ENCODE measurements at regions not wholly inside any gene's neighbourhood (a gene's known extent, or its start where the extent isn't known, plus 50 kb on each side); places are given as distances from the start of the nearest gene placed in this dataset.

GRCh38 chr16:5607169-5607568, 509.6 kb upstream of the EEF2KMT start:
- no peak for DNase-seq

- no peak for DNase-seq
These were observed 507.8 kb upstream of the EEF2KMT start for GRCh38 chr16:5605404-5605803.

GRCh38 chr16:5604770-5605169, 507.2 kb upstream of the EEF2KMT start:
- peak; percentile 4 for DNase-seq

- DNase-seq, result no peak
These were observed 506.2 kb upstream of the EEF2KMT start for GRCh38 chr16:5603836-5604235.

- no peak for DNase-seq
These were observed 504.4 kb upstream of the EEF2KMT start for GRCh38 chr16:5601957-5602356.

GRCh38 chr16:5598793-5599192, 501.2 kb upstream of the EEF2KMT start:
- DNase-seq, result no peak

GRCh38 chr16:5595849-5596248, 498.3 kb upstream of the EEF2KMT start:
- no peak for DNase-seq

- DNase-seq, result no peak
These were observed 492.8 kb upstream of the EEF2KMT start for GRCh38 chr16:5590416-5590815.

GRCh38 chr16:5589812-5590373, 492.3 kb upstream of the EEF2KMT start:
- no peak for DNase-seq

- DNase-seq, result no peak
These were observed 486.5 kb upstream of the EEF2KMT start for GRCh38 chr16:5584109-5584508.

GRCh38 chr16:5582529-5582928, 484.9 kb upstream of the EEF2KMT start:
- DNase-seq, result no peak

GRCh38 chr16:5581908-5582307, 484.3 kb upstream of the EEF2KMT start:
- no peak for DNase-seq

- DNase-seq, result no peak
These were observed 483.8 kb upstream of the EEF2KMT start for GRCh38 chr16:5581428-5581827.

- DNase-seq, result no peak
These were observed 483.2 kb upstream of the EEF2KMT start for GRCh38 chr16:5580772-5581171.

GRCh38 chr16:5580296-5580695, 482.7 kb upstream of the EEF2KMT start:
- no peak for DNase-seq

GRCh38 chr16:5578980-5579379, 481.4 kb upstream of the EEF2KMT start:
- DNase-seq, result no peak

- no peak for DNase-seq
These were observed 479.9 kb upstream of the EEF2KMT start for GRCh38 chr16:5577463-5577862.

- DNase-seq, result no peak
These were observed 478.2 kb upstream of the EEF2KMT start for GRCh38 chr16:5575646-5576245.

- DNase-seq, result no peak
These were observed 477.5 kb upstream of the EEF2KMT start for GRCh38 chr16:5575121-5575520.

- no peak for DNase-seq
These were observed 474.5 kb upstream of the EEF2KMT start for GRCh38 chr16:5572056-5572455.

- DNase-seq, result no peak
These were observed 473.9 kb upstream of the EEF2KMT start for GRCh38 chr16:5571446-5571845.

GRCh38 chr16:5561800-5562199, 464.2 kb upstream of the EEF2KMT start:
- no peak for DNase-seq

GRCh38 chr16:5560084-5560483, 462.5 kb upstream of the EEF2KMT start:
- no peak for DNase-seq

- no peak for DNase-seq
These were observed 460.4 kb upstream of the EEF2KMT start for GRCh38 chr16:5557966-5558365.

GRCh38 chr16:5557448-5557847, 459.9 kb upstream of the EEF2KMT start:
- DNase-seq, result no peak
